Stimulated activated CD4-positive, alpha-beta T cell treated with anti-CD3 and anti-CD28 coated beads, Interleukin-4, amount 100 ng/mL, for 4 hours (primary cell): ENCODE measurements at regions not wholly inside any gene's neighbourhood (a gene's known extent, or its start where the extent isn't known, plus 50 kb on each side); places are given as distances from the start of the nearest gene placed in this dataset.

ENCODE experiments used
- DNase-seq, 2 experiments: peaks; one replicate each; pipeline ENCODE4 v3.0.0-alpha.2; 2020

- no peak for DNase-seq
Observed at GRCh38 chr10:78976825-78977755, 91.7 kb upstream of the ZMIZ1 start.

- DNase-seq, result no peak
Observed at GRCh38 chr10:78979938-78980337, 88.8 kb upstream of the ZMIZ1 start.

GRCh38 chr10:78980354-78980753 lies 88.4 kb upstream of the ZMIZ1 start:
- no peak for DNase-seq

GRCh38 chr10:78980815-78981214 lies 88.0 kb upstream of the ZMIZ1 start:
- no peak for DNase-seq

- no peak for DNase-seq
Observed at GRCh38 chr10:78981257-78981969, 87.4 kb upstream of the ZMIZ1 start.

GRCh38 chr10:78981970-78982281 lies 86.8 kb upstream of the ZMIZ1 start:
- no peak for DNase-seq

GRCh38 chr10:78982726-78983125 lies 86.0 kb upstream of the ZMIZ1 start:
- DNase-seq, result no peak

- no peak for DNase-seq
Observed at GRCh38 chr10:78983608-78984007, 85.2 kb upstream of the ZMIZ1 start.

- DNase-seq, result no peak
Observed at GRCh38 chr10:78985973-78986818, 82.6 kb upstream of the ZMIZ1 start.

- DNase-seq, result no peak
Observed at GRCh38 chr10:78991187-78991586, 77.6 kb upstream of the ZMIZ1 start.

- no peak for DNase-seq
Observed at GRCh38 chr10:78992333-78992732, 76.4 kb upstream of the ZMIZ1 start.

GRCh38 chr10:78993261-78993945 lies 75.4 kb upstream of the ZMIZ1 start:
- DNase-seq, result no peak

- no peak for DNase-seq
Observed at GRCh38 chr10:78995987-78996791, 72.6 kb upstream of the ZMIZ1 start.

- no peak for DNase-seq
Observed at GRCh38 chr10:78996792-78997129, 72.0 kb upstream of the ZMIZ1 start.

GRCh38 chr10:78997635-78998618 lies 70.8 kb upstream of the ZMIZ1 start:
- DNase-seq, result no peak

GRCh38 chr10:79001082-79001885 lies 67.5 kb upstream of the ZMIZ1 start:
- DNase-seq, result no peak

GRCh38 chr10:79002336-79002735 lies 66.4 kb upstream of the ZMIZ1 start:
- no peak for DNase-seq

- DNase-seq, result no peak
Observed at GRCh38 chr10:79003183-79004100, 65.3 kb upstream of the ZMIZ1 start.

GRCh38 chr10:79004311-79004710 lies 64.5 kb upstream of the ZMIZ1 start:
- no peak for DNase-seq
